ENCODE measurements at regions not wholly inside any gene's neighbourhood (a gene's known extent, or its start where the extent isn't known, plus 50 kb on each side); places are given as distances from the start of the nearest gene placed in this dataset.

- intact Hi-C loops (cut with DNase I), result no loop called here
These were observed 250.7 kb upstream of the ROBO2 start for GRCh38 chr3:76789237-76789636.

GRCh38 chr3:76811418-76811817, 228.5 kb upstream of the ROBO2 start:
- intact Hi-C loops (cut with DNase I), result no loop called here
- no peak for DNase-seq

More at GRCh38 chr3:76789237-76789636, 250.7 kb upstream of the ROBO2 start:
- DNase-seq, result no peak

GRCh38 chr3:76812649-76813242, 227.2 kb upstream of the ROBO2 start:
- no peak for DNase-seq
- intact Hi-C loops (cut with DNase I), result no loop called here

GRCh38 chr3:76815561-76815960, 224.3 kb upstream of the ROBO2 start:
- intact Hi-C loops (cut with DNase I), result no loop called here
- DNase-seq, result no peak

- intact Hi-C loops (cut with DNase I), result no loop called here
- DNase-seq, result no peak
These were observed 219.4 kb upstream of the ROBO2 start for GRCh38 chr3:76820481-76820880.

- DNase-seq, result no peak
- intact Hi-C loops (cut with DNase I), result no loop called here
These were observed 215.2 kb upstream of the ROBO2 start for GRCh38 chr3:76824658-76825240.

- intact Hi-C loops (cut with DNase I), result no loop called here
- DNase-seq, result no peak
These were observed 213.0 kb upstream of the ROBO2 start for GRCh38 chr3:76826861-76827260.

- no peak for DNase-seq
- intact Hi-C loops (cut with DNase I), result no loop called here
These were observed 212.1 kb upstream of the ROBO2 start for GRCh38 chr3:76827701-76828226.

- intact Hi-C loops (cut with DNase I), result no loop called here
- no peak for DNase-seq
These were observed 205.2 kb upstream of the ROBO2 start for GRCh38 chr3:76834657-76835056.

- no peak for DNase-seq
- intact Hi-C loops (cut with DNase I), result no loop called here
These were observed 198.2 kb upstream of the ROBO2 start for GRCh38 chr3:76841747-76842146.

- no peak for DNase-seq
- intact Hi-C loops (cut with DNase I), result no loop called here
These were observed 197.7 kb upstream of the ROBO2 start for GRCh38 chr3:76842216-76842615.

- intact Hi-C loops (cut with DNase I), result no loop called here
- no peak for DNase-seq
These were observed 184.4 kb upstream of the ROBO2 start for GRCh38 chr3:76855451-76855850.

GRCh38 chr3:76859596-76859995, 180.3 kb upstream of the ROBO2 start:
- no peak for DNase-seq
- intact Hi-C loops (cut with DNase I), result no loop called here

GRCh38 chr3:76864355-76864754, 175.5 kb upstream of the ROBO2 start:
- intact Hi-C loops (cut with DNase I), result no loop called here
- no peak for DNase-seq

GRCh38 chr3:76866729-76867408, 173.0 kb upstream of the ROBO2 start:
- no peak for DNase-seq
- intact Hi-C loops (cut with DNase I), result no loop called here

GRCh38 chr3:76869726-76870384, 170.0 kb upstream of the ROBO2 start:
- intact Hi-C loops (cut with DNase I), result no loop called here
- DNase-seq, result no peak

GRCh38 chr3:76871655-76872054, 168.2 kb upstream of the ROBO2 start:
- no peak for DNase-seq
- intact Hi-C loops (cut with DNase I), result no loop called here

- intact Hi-C loops (cut with DNase I), result no loop called here
- DNase-seq, result no peak
These were observed 166.9 kb upstream of the ROBO2 start for GRCh38 chr3:76872999-76873398.

GRCh38 chr3:76873532-76874242, 166.2 kb upstream of the ROBO2 start:
- no peak for DNase-seq
- intact Hi-C loops (cut with DNase I), result no loop called here

- intact Hi-C loops (cut with DNase I), result no loop called here
- DNase-seq, result no peak
These were observed 159.9 kb upstream of the ROBO2 start for GRCh38 chr3:76879959-76880358.

All from head of caudate nucleus (tissue), 42 donors.